Kidney epithelial cell (primary cell): ENCODE measurements at regions not wholly inside any gene's neighbourhood (a gene's known extent, or its start where the extent isn't known, plus 50 kb on each side); places are given as distances from the start of the nearest gene placed in this dataset.

Experiments used
- DNase-seq: peaks from one replicate; pipeline ENCODE4 v3.0.0-alpha.2; 2010; ENCODE audit warnings: low read depth
- H3K27me3 ChIP-seq: 2 replicates; pipeline ENCODE4 v1.6.0; 2011; ENCODE audit warnings: low read length; ENCODE audit not compliant: control insufficient read depth, insufficient read depth
- H3K36me3 ChIP-seq: 2 replicates; pipeline ENCODE4 v1.5.1; 2011; ENCODE audit warnings: low read length; ENCODE audit not compliant: control insufficient read depth, insufficient read depth
- H3K4me3 ChIP-seq: 2 replicates; pipeline ENCODE4 v1.5.1; 2011; ENCODE audit warnings: low read depth, mild to moderate bottlenecking, control low read depth, low read length
- CTCF ChIP-seq: IDR thresholded peaks from 2 replicates; pipeline ENCODE4 v1.5.1; 2011; ENCODE audit warnings: mild to moderate bottlenecking, moderate library complexity, low read length, control low read depth, inconsistent platforms; ENCODE audit not compliant: insufficient read depth, poor library complexity, severe bottlenecking

GRCh38 chr13:37927561-37927960, 58.0 kb upstream of the TRPC4 start:
- DNase-seq: no peak
- Histone ChIP-seq H3K36me3 (no peaks in the 10 kb centered on the region), H3K27me3 (no peaks in the 10 kb centered on the region), H3K4me3 (no peak overlapping the region)
- no peak for TF ChIP-seq CTCF

- no peak for DNase-seq
- Histone ChIP-seq H3K4me3 (no peak overlapping the region), H3K27me3 (no peaks in the 10 kb centered on the region), H3K36me3 (no peaks in the 10 kb centered on the region)
- TF ChIP-seq CTCF: no peak
These were observed 56.4 kb upstream of the TRPC4 start for GRCh38 chr13:37925878-37926473.

DNA sequence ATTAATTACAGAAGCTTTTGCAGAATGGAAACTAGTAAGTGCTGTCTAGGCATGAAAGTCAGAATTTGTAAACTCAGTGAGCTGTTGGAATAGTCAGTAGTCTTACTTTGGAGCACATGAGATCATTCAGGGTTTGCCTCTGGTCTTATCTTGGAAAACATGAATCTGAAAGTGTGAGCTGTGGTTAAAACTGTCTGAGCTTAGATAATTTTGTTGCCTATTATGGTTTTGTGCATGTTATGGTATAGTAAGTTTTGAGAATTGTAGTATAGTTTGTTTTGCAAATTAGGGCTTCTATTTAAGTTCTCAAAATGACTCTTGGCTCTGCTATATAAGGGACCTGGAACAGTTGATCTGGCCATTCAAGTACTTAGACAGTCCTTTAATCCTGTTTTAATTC, 53.7 kb upstream of the TRPC4 start:
- no peak for TF ChIP-seq CTCF
- DNase-seq: no peak
- no peaks in the 10 kb centered on the region for H3K27me3 ChIP-seq
- no peaks in the 10 kb centered on the region for H3K36me3 ChIP-seq
- H3K4me3 ChIP-seq: no peak overlapping the region

- TF ChIP-seq CTCF: no peak
- no peak overlapping the region for H3K4me3 ChIP-seq
- no peaks in the 10 kb centered on the region for H3K27me3 ChIP-seq
- no peak for DNase-seq
- H3K36me3 ChIP-seq: no peaks in the 10 kb centered on the region
These were observed 49.8 kb upstream of the TRPC4 start for GRCh38 chr13:37919329-37919880.
